B cell (primary cell): ENCODE measurements at regions not wholly inside any gene's neighbourhood (a gene's known extent, or its start where the extent isn't known, plus 50 kb on each side); places are given as distances from the start of the nearest gene placed in this dataset.
"Not testable (repeated sequence)": the region's sequence is repeated elsewhere in the genome, so short reads cannot be mapped to it uniquely, and the experiment has no call there.

ENCODE experiments used
- ATAC-seq: fragments of 200-7000 bp; cut with Tn5 transposase; one replicate; pipeline ENCODE4 v1.10.0; 2021; ENCODE audit warnings: low read depth, mild to moderate bottlenecking, moderate number of reproducible peaks, moderate library complexity
- CTCF ChIA-PET: fragments of 350-600 bp; sonication (Branson Sonifier 250); formaldehyde crosslinking; loops from one replicate; lab custom pipeline; 2021; ENCODE audit warnings: antibody characterized with exemption, inconsistent platforms; lab: Charles Lee
- POLR2A ChIA-PET: fragments of 350-600 bp; sonication (Branson Sonifier 250); formaldehyde crosslinking; loops from one replicate; lab custom pipeline; 2021; ENCODE audit warnings: antibody characterized with exemption; lab: Charles Lee
- DNase-seq: peaks from one replicate; pipeline ENCODE4 v3.0.0; 2013
- H2AFZ ChIP-seq: 2 replicates; pipeline ENCODE4 v1.6.1; 2012; ENCODE audit warnings: mild to moderate bottlenecking, low read depth, low read length; ENCODE audit not compliant: insufficient read depth, poor library complexity, severe bottlenecking
- H3K27ac ChIP-seq, 2 donors: 1 replicate in 1 of 2; 2 replicates in 1 of 2; pipeline ENCODE4 v1.5.1; 2012 to 2013; ENCODE audit warnings: low read length in 2 of 2, mild to moderate bottlenecking in 2 of 2, moderate library complexity in 1 of 2
- H3K27me3 ChIP-seq, 4 experiments: fragments of 200-600 bp in 1 of 4; sonication (generic) in 1 of 4; replicated peaks in 1 of 4; 1 replicate in 2 of 4; 2 replicates in 2 of 4; pipeline versions ENCODE4 v1.6.1 to v1.7.0; 2013 to 2016; ENCODE audit warnings: low read length in 3 of 4, mild to moderate bottlenecking in 2 of 4, mixed read lengths in 1 of 4, moderate library complexity in 1 of 4; ENCODE audit not compliant: insufficient read depth in 4 of 4, control insufficient read depth in 3 of 4; ENCODE audit errors: control extremely low read depth in 1 of 4
- H3K36me3 ChIP-seq, 2 experiments: replicated peaks in 1 of 2; 1 replicate in 1 of 2; 2 replicates in 1 of 2; pipeline versions ENCODE4 v1.6.1 to v1.7.1; 2013; ENCODE audit warnings: low read length in 1 of 2; ENCODE audit not compliant: insufficient read depth in 2 of 2, control insufficient read depth in 1 of 2; ENCODE audit errors: control extremely low read depth in 1 of 2, extremely low read depth in 1 of 2
- H3K4me1 ChIP-seq, 2 donors: fragments of 200-600 bp in 1 of 2; sonication (generic) in 1 of 2; 1 replicate in 1 of 2; 2 replicates in 1 of 2; pipeline versions ENCODE4 v1.5.1 to v1.6.1; 2013 to 2017; ENCODE audit warnings: low read length in 2 of 2; ENCODE audit not compliant: control insufficient read depth in 2 of 2, insufficient read depth in 2 of 2
- H3K4me2 ChIP-seq: replicated peaks from 2 replicates; pipeline ENCODE3; 2012; ENCODE audit warnings: mild to moderate bottlenecking, low read depth, low read length; ENCODE audit not compliant: poor library complexity, severe bottlenecking
- H3K4me3 ChIP-seq, 5 experiments: fragments of 200-600 bp in 1 of 5; sonication (generic) in 1 of 5; 1 replicate in 3 of 5; 2 replicates in 2 of 5; pipeline versions ENCODE4 v1.5.1 to v1.7.0; 2011 to 2016; ENCODE audit warnings: low read length in 4 of 5, mild to moderate bottlenecking in 4 of 5, low read depth in 2 of 5, control low read depth in 1 of 5, moderate library complexity in 1 of 5; ENCODE audit not compliant: insufficient read depth in 1 of 5; ENCODE audit errors: control extremely low read depth in 1 of 5, extremely low read depth in 1 of 5
- H3K79me2 ChIP-seq: fragments of 200-600 bp; sonication (generic); one replicate; pipeline ENCODE4 v1.6.0; 2016; ENCODE audit warnings: low read length; ENCODE audit not compliant: control insufficient read depth, insufficient read depth
- H3K9ac ChIP-seq: fragments of 200-600 bp; sonication (generic); 2 replicates; pipeline ENCODE4 v1.6.1; 2017; ENCODE audit warnings: mild to moderate bottlenecking, low read length, moderate library complexity
- H3K9me3 ChIP-seq, 3 donors: one replicate each; pipeline versions ENCODE4 v1.6.1 to v1.7.1; 2013; ENCODE audit warnings: low read length in 2 of 3; ENCODE audit not compliant: control insufficient read depth in 2 of 3, insufficient read depth in 1 of 3; ENCODE audit errors: control extremely low read depth in 1 of 3
- H4K20me1 ChIP-seq: 2 replicates; pipeline ENCODE4 v1.6.0; 2012; ENCODE audit warnings: mild to moderate bottlenecking, low read length; ENCODE audit not compliant: insufficient read depth, control insufficient read depth, poor library complexity, severe bottlenecking
- H3K27ac Mint-ChIP-seq: one replicate; pipeline ENCODE4 v1.8.0; 2021; ENCODE audit warnings: mixed read lengths
- H3K27me3 Mint-ChIP-seq: one replicate; pipeline ENCODE4 v1.8.0; 2021; ENCODE audit warnings: mixed read lengths
- H3K4me1 Mint-ChIP-seq: one replicate; pipeline ENCODE4 v1.8.0; 2021; ENCODE audit warnings: mixed read lengths
- H3K4me3 Mint-ChIP-seq: one replicate; pipeline ENCODE4 v1.8.0; 2021; ENCODE audit warnings: mixed read lengths
- H3K9me3 Mint-ChIP-seq: one replicate; pipeline ENCODE4 v1.8.0; 2022; ENCODE audit warnings: mixed read lengths; ENCODE audit not compliant: insufficient read depth
- CTCF ChIP-seq: fragments of 200-600 bp; IDR thresholded peaks from one replicate; pipeline ENCODE4 v1.8.0; 2022; ENCODE audit warnings: antibody characterized with exemption, mild to moderate bottlenecking
- EZH2 ChIP-seq: IDR thresholded peaks from 2 replicates; pipeline ENCODE4 v1.6.1; 2012; ENCODE audit warnings: borderline replicate concordance, low read depth, mild to moderate bottlenecking, moderate library complexity, low read length; ENCODE audit not compliant: insufficient read depth, poor library complexity, severe bottlenecking
- WGBS: methylation state at CpG from one replicate; pipeline ENCODE4 v1.1.5; 2013; ENCODE audit warnings: missing lambda C conversion rate; ENCODE audit not compliant: insufficient coverage; 5-methylcytosine and 5-hydroxymethylcytosine counted together
- intact Hi-C: fragments of 100-400 bp; cut with micrococcal nuclease; formaldehyde crosslinking; loops from one replicate; pipeline ENCODE4 v1.10.0; 2022

GRCh38 chr7:69246758-69247157 is 351.5 kb upstream of the AUTS2 start:
- Histone ChIP-seq H3K9ac (no peak overlapping the region), H3K27me3 (peaks cover 0 to 5% (median 0%) of the 10 kb centered on the region in 4 experiments), H3K36me3 (no peaks in the 10 kb centered on the region), H4K20me1 (no peaks in the 10 kb centered on the region), H3K9me3 (peaks cover 0 to 4% (median 0%) of the 10 kb centered on the region in 3 donors), H3K79me2 (no peaks in the 10 kb centered on the region), H3K4me1 (no peaks in the 10 kb centered on the region), H2AFZ (no peak overlapping the region), H3K4me3 (no peak overlapping the region), H3K27ac (no peak overlapping the region), H3K4me2 (no peak overlapping the region)
- DNase-seq (no peak), ATAC-seq (no peak)
- CTCF ChIA-PET = no interaction called here
- Mint-ChIP-seq H3K4me3 (no peak overlapping the region), H3K27me3 (peaks cover 31% of the 10 kb centered on the region), H3K27ac (no peak overlapping the region), H3K9me3 (no peaks in the 10 kb centered on the region), H3K4me1 (no peaks in the 10 kb centered on the region)
- 84% methylated on average over 3 of the region's 3 CpGs for WGBS
- no peak for TF ChIP-seq EZH2
- no peak for TF ChIP-seq CTCF
- intact Hi-C loops = no loop called here
- POLR2A ChIA-PET = no interaction called here

- intact Hi-C loops, H4K20me1 ChIP-seq, H3K27me3 ChIP-seq, H3K79me2 ChIP-seq, H3K9me3 ChIP-seq, H3K4me3 ChIP-seq, H3K9ac ChIP-seq, H3K27ac Mint-ChIP-seq, POLR2A ChIA-PET, H3K4me3 Mint-ChIP-seq, H3K4me1 ChIP-seq, H3K4me1 Mint-ChIP-seq, DNase-seq, ATAC-seq, H3K4me2 ChIP-seq, H3K9me3 Mint-ChIP-seq, H3K27ac ChIP-seq, H3K36me3 ChIP-seq, H2AFZ ChIP-seq, CTCF ChIA-PET: not testable (repeated sequence)
- H3K27me3 Mint-ChIP-seq = peaks cover 30% of the 10 kb centered on the region
- WGBS = no CpG with 5 or more reads among the region's 2 CpGs
Measured at GRCh38 chr7:69248382-69248828, 349.9 kb upstream of the AUTS2 start.
